ENCODE measurements at regions not wholly inside any gene's neighbourhood (a gene's known extent, or its start where the extent isn't known, plus 50 kb on each side); places are given as distances from the start of the nearest gene placed in this dataset.

DNA sequence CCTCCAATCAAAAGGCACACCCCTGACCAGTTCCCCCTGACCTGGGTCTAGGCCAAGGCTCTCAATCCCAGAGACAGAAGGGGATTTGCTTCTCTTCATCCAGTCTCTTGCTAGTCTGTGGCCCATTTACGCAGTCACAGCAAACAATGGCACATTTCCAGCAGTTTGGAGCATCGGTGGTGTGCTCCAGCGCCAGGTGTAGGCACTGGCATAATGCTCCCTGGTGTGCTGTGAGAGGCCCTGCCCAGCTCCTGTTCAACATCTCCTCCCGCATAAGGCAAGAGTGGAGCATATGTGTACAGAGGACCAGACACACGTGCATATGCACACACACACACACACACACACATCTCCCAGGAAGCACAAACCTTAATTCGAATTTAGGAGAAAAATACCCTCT lies 79.5 kb upstream of the ERCC6L2 start:
- no peak overlapping the region for H3K9ac ChIP-seq (ENCODE audit: insufficient read depth, low read depth, low read length)
- WGBS (ENCODE audit: low lambda C conversion rate): 12% methylated on average over 6 of the region's 6 CpGs
- ChIA-PET POLR2A (no interaction called here), CTCF (ENCODE audit: low intra/inter-chr PET ratio, low total read pairs) (no interaction called here)
- BruUV-seq (replicated peaks): no TSS peak
- H3K4me1 ChIP-seq (ENCODE audit: insufficient read depth, low read length): no peaks in the 10 kb centered on the region
- no peaks in the 10 kb centered on the region for H3K9me3 ChIP-seq (ENCODE audit: low read length)
- peaks cover 0 to 7% of the 10 kb centered on the region in 2 experiments; a peak in 2 of 5 replicates for H3K27me3 ChIP-seq (ENCODE audit: control insufficient read depth in 1 of 2, insufficient read depth in 2 of 2, low read length in 2 of 2)
- in situ Hi-C loops (cut with HindIII; ENCODE audit: extremely low pct_ligation_motif_present, low pct_unique_long_range_greater_than_20kb) (no loop called here), intact Hi-C loops (cut with micrococcal nuclease; ENCODE audit: unreplicated experiment) (no loop called here)
- DNase-seq (ENCODE audit: low spot score): no peak
- H3K36me3 ChIP-seq (replicated peaks in 1 of 2; ENCODE audit: control insufficient read depth in 1 of 2, insufficient read depth in 2 of 2, low read length in 2 of 2): no peaks in the 10 kb centered on the region
- H4K20me1 ChIP-seq (ENCODE audit: insufficient read depth, low read length): no peaks in the 10 kb centered on the region
- no peak overlapping the region for H2AFZ ChIP-seq (ENCODE audit: low read length)
- TF ChIP-seq SP140L (CRISPR knock-in tag; IDR thresholded peaks at IDR 0.05; ENCODE audit: borderline replicate concordance): no peak
- no peak for TF ChIP-seq SRF (IDR thresholded peaks at IDR 0.05; ENCODE audit: low read depth, low read length)
- no peak for TF ChIP-seq ZNF30 (CRISPR knock-in tag; IDR thresholded peaks at IDR 0.05)
- TF ChIP-seq SIN3B (IDR thresholded peaks at IDR 0.05; ENCODE audit: low read length): no peak
- no peak for FAIRE-seq
- no peaks in the 10 kb centered on the region for H3K79me2 ChIP-seq (ENCODE audit: insufficient read depth, low read length)
- H3K4me3 ChIP-seq (replicated peaks in 1 of 3; ENCODE audit: insufficient read depth in 1 of 3, low read depth in 2 of 3, low read length in 3 of 3): no peak overlapping the region
- ATAC-seq: no peak
- H3K27ac ChIP-seq (ENCODE audit: extremely low read length, insufficient read depth, low read length): no peak overlapping the region
- no peak overlapping the region for H3K4me2 ChIP-seq (ENCODE audit: low read depth, low read length)

DNA sequence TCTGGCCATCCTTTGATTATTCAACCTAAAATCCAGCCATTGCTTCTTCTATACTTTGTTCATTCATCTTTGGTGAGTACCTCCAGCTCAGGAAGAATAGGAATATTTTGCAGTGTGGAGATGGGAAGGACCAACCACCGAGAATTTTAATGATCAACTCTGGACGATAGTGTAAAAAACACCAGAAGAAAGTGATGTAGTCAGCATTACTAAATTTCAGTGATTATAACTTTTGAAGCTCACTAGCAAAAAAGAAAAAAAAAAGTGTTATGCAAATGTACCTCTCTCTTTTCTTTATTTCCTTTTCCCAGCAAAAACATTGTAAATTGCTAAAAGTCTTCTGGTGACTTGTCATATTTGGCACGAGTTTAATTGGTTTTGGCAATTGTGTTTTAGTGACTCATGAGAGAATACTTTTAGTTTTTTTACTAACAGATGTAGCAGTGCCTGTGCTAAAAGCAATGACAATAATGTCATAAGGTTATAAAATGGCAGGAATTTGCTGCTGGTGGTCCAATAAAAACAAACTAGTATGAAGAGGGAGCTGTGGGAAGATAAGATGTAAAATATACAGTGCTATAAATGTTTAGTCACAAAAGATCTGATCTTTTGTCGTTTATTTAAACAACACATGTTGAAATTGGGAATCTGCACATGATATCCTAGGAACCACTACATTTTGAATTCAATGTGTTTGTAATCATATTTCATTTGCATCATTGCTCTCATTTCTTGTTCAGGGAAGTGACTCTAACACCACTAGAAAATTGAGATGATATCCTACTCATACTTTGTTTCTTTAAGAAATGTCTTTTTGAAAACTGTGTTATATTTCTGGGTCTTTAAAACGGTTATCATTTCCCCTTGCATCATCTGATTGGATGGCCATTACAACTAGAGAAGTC lies 81.3 kb upstream of the ERCC6L2 start:
- WGBS (ENCODE audit: low lambda C conversion rate): 13% methylated on average over 5 of the region's 5 CpGs
- Histone ChIP-seq H2AFZ (ENCODE audit: low read length) (no peak overlapping the region), H4K20me1 (ENCODE audit: insufficient read depth, low read length) (no peaks in the 10 kb centered on the region), H3K4me2 (ENCODE audit: low read depth, low read length) (no peak overlapping the region), H3K27me3 (ENCODE audit: control insufficient read depth in 1 of 2, insufficient read depth in 2 of 2, low read length in 2 of 2) (peaks cover 0 to 7% of the 10 kb centered on the region in 2 experiments; a peak in 2 of 5 replicates), H3K79me2 (ENCODE audit: insufficient read depth, low read length) (no peaks in the 10 kb centered on the region), H3K4me1 (ENCODE audit: insufficient read depth, low read length) (peaks cover 7% of the 10 kb centered on the region; the same call in 1 of the 2 replicates), H3K9ac (ENCODE audit: insufficient read depth, low read depth, low read length) (no peak overlapping the region), H3K36me3 (replicated peaks in 1 of 2; ENCODE audit: control insufficient read depth in 1 of 2, insufficient read depth in 2 of 2, low read length in 2 of 2) (no peaks in the 10 kb centered on the region), H3K4me3 (replicated peaks in 1 of 3; ENCODE audit: insufficient read depth in 1 of 3, low read depth in 2 of 3, low read length in 3 of 3) (no peak overlapping the region), H3K9me3 (ENCODE audit: low read length) (no peaks in the 10 kb centered on the region), H3K27ac (ENCODE audit: extremely low read length, insufficient read depth, low read length) (no peak overlapping the region)
- ChIA-PET POLR2A (no interaction called here), CTCF (ENCODE audit: low intra/inter-chr PET ratio, low total read pairs) (no interaction called here)
- DNase-seq (ENCODE audit: low spot score): no peak
- ATAC-seq: no peak
- in situ Hi-C loops (cut with HindIII; ENCODE audit: extremely low pct_ligation_motif_present, low pct_unique_long_range_greater_than_20kb) (no loop called here), intact Hi-C loops (cut with micrococcal nuclease; ENCODE audit: unreplicated experiment) (no loop called here)
- FAIRE-seq: no peak
- no TSS peak for BruUV-seq (replicated peaks)
- TF ChIP-seq, protein P1, sequence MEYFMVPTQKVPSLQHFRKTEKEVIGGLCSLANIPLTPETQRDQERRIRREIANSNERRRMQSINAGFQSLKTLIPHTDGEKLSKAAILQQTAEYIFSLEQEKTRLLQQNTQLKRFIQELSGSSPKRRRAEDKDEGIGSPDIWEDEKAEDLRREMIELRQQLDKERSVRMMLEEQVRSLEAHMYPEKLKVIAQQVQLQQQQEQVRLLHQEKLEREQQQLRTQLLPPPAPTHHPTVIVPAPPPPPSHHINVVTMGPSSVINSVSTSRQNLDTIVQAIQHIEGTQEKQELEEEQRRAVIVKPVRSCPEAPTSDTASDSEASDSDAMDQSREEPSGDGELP (IDR thresholded peaks at IDR 0.05; ENCODE audit: borderline replicate concordance, low read depth): no peak
- TF ChIP-seq GTF3A (CRISPR knock-in tag; conservative IDR thresholded peaks at IDR 0.05): no peak
- TF ChIP-seq, protein P2, sequence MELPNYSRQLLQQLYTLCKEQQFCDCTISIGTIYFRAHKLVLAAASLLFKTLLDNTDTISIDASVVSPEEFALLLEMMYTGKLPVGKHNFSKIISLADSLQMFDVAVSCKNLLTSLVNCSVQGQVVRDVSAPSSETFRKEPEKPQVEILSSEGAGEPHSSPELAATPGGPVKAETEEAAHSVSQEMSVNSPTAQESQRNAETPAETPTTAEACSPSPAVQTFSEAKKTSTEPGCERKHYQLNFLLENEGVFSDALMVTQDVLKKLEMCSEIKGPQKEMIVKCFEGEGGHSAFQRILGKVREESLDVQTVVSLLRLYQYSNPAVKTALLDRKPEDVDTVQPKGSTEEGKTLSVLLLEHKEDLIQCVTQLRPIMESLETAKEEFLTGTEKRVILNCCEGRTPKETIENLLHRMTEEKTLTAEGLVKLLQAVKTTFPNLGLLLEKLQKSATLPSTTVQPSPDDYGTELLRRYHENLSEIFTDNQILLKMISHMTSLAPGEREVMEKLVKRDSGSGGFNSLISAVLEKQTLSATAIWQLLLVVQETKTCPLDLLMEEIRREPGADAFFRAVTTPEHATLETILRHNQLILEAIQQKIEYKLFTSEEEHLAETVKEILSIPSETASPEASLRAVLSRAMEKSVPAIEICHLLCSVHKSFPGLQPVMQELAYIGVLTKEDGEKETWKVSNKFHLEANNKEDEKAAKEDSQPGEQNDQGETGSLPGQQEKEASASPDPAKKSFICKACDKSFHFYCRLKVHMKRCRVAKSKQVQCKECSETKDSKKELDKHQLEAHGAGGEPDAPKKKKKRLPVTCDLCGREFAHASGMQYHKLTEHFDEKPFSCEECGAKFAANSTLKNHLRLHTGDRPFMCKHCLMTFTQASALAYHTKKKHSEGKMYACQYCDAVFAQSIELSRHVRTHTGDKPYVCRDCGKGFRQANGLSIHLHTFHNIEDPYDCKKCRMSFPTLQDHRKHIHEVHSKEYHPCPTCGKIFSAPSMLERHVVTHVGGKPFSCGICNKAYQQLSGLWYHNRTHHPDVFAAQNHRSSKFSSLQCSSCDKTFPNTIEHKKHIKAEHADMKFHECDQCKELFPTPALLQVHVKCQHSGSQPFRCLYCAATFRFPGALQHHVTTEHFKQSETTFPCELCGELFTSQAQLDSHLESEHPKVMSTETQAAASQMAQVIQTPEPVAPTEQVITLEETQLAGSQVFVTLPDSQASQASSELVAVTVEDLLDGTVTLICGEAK (IDR thresholded peaks at IDR 0.05): no peak
- TF ChIP-seq, protein P2 (CRISPR knock-in tag; IDR thresholded peaks at IDR 0.05): no peak

Data from HepG2 (cell line).